Activated naive CD4-positive, alpha-beta T cell treated with anti-CD3 and anti-CD28 coated beads, Interleukin-2, amount 50 U/mL, for 72 hours (primary cell): ENCODE measurements at regions not wholly inside any gene's neighbourhood (a gene's known extent, or its start where the extent isn't known, plus 50 kb on each side); places are given as distances from the start of the nearest gene placed in this dataset.

Experiments used
- ATAC-seq, 2 donors: fragments of 150-1000 bp; cut with Tn5 transposase; 2 replicates each; pipeline ENCODE4 v1.10.0; 2021; ENCODE audit warnings: mild to moderate bottlenecking in 2 of 2, moderate library complexity in 2 of 2
- DNase-seq, 2 donors: peaks; one replicate each; pipeline ENCODE4 v3.0.0; 2021 to 2022; ENCODE audit warnings: low spot score in 2 of 2
- H3K27ac Mint-ChIP-seq, 2 donors: one replicate each; pipeline ENCODE4 v1.8.0; 2022; ENCODE audit warnings: mild to moderate bottlenecking in 2 of 2, mixed read lengths in 2 of 2
- H3K36me3 Mint-ChIP-seq, 2 donors: one replicate each; pipeline ENCODE4 v1.8.0; 2022; ENCODE audit warnings: mixed read lengths in 2 of 2
- H3K9me3 Mint-ChIP-seq, 2 donors: one replicate each; pipeline ENCODE4 v1.8.0; 2022; ENCODE audit warnings: mixed read lengths in 2 of 2

- H3K36me3 Mint-ChIP-seq, result no peaks in the 10 kb centered on the region
- ATAC-seq, result no peak
Observed at GRCh38 chr11:20259506-20259905, 99.2 kb upstream of the DBX1 start.

GRCh38 chr11:20258376-20258895, 98.2 kb upstream of the DBX1 start:
- no peak for DNase-seq

More at GRCh38 chr11:20259506-20259905, 99.2 kb upstream of the DBX1 start:
- H3K9me3 Mint-ChIP-seq, result no peaks in the 10 kb centered on the region
- no peak overlapping the region for H3K27ac Mint-ChIP-seq
- DNase-seq, result no peak

GRCh38 chr11:20256925-20257324, 96.7 kb upstream of the DBX1 start:
- Mint-ChIP-seq H3K9me3 (no peaks in the 10 kb centered on the region), H3K36me3 (no peaks in the 10 kb centered on the region), H3K27ac (no peak overlapping the region)
- DNase-seq, result no peak
- ATAC-seq, result no peak

More at GRCh38 chr11:20258376-20258895, 98.2 kb upstream of the DBX1 start:
- Mint-ChIP-seq H3K27ac (no peak overlapping the region), H3K36me3 (no peaks in the 10 kb centered on the region), H3K9me3 (no peaks in the 10 kb centered on the region)
- no peak for ATAC-seq

- H3K27ac Mint-ChIP-seq, result no peak overlapping the region
- DNase-seq, result no peak
- no peak for ATAC-seq
- H3K36me3 Mint-ChIP-seq, result no peaks in the 10 kb centered on the region
- H3K9me3 Mint-ChIP-seq, result no peaks in the 10 kb centered on the region
Observed at GRCh38 chr11:20253796-20254195, 93.5 kb upstream of the DBX1 start.

GRCh38 chr11:20251496-20251895, 91.2 kb upstream of the DBX1 start:
- Mint-ChIP-seq H3K36me3 (no peaks in the 10 kb centered on the region), H3K27ac (no peak overlapping the region), H3K9me3 (no peaks in the 10 kb centered on the region)
- no peak for DNase-seq
- no peak for ATAC-seq

GRCh38 chr11:20250644-20251247, 90.5 kb upstream of the DBX1 start:
- Mint-ChIP-seq H3K36me3 (no peaks in the 10 kb centered on the region), H3K9me3 (no peaks in the 10 kb centered on the region), H3K27ac (no peak overlapping the region)
- DNase-seq (no peak), ATAC-seq (no peak)

- Mint-ChIP-seq H3K36me3 (no peaks in the 10 kb centered on the region), H3K27ac (no peak overlapping the region), H3K9me3 (no peaks in the 10 kb centered on the region)
- DNase-seq (no peak), ATAC-seq (no peak)
Observed at GRCh38 chr11:20249796-20250195, 89.5 kb upstream of the DBX1 start.

GRCh38 chr11:20249378-20249777, 89.1 kb upstream of the DBX1 start:
- no peaks in the 10 kb centered on the region for H3K36me3 Mint-ChIP-seq
- no peak for ATAC-seq
- H3K27ac Mint-ChIP-seq, result no peak overlapping the region

GRCh38 chr11:20248871-20249270, 88.6 kb upstream of the DBX1 start:
- Mint-ChIP-seq H3K9me3 (no peaks in the 10 kb centered on the region), H3K27ac (no peak overlapping the region), H3K36me3 (no peaks in the 10 kb centered on the region)
- no peak for ATAC-seq
- no peak for DNase-seq

More at GRCh38 chr11:20249378-20249777, 89.1 kb upstream of the DBX1 start:
- no peak for DNase-seq
- no peaks in the 10 kb centered on the region for H3K9me3 Mint-ChIP-seq

- ATAC-seq (no peak), DNase-seq (no peak)
- Mint-ChIP-seq H3K36me3 (no peaks in the 10 kb centered on the region), H3K9me3 (no peaks in the 10 kb centered on the region), H3K27ac (no peak overlapping the region)
Observed at GRCh38 chr11:20248121-20248772, 88.0 kb upstream of the DBX1 start.

- H3K9me3 Mint-ChIP-seq, result no peaks in the 10 kb centered on the region
- DNase-seq, result no peak
- no peak for ATAC-seq
- H3K27ac Mint-ChIP-seq, result no peak overlapping the region
- no peaks in the 10 kb centered on the region for H3K36me3 Mint-ChIP-seq
Observed at GRCh38 chr11:20247591-20248007, 87.3 kb upstream of the DBX1 start.

GRCh38 chr11:20243974-20244373, 83.7 kb upstream of the DBX1 start:
- ATAC-seq (no peak), DNase-seq (no peak)
- H3K9me3 Mint-ChIP-seq, result no peaks in the 10 kb centered on the region
- no peaks in the 10 kb centered on the region for H3K36me3 Mint-ChIP-seq
- H3K27ac Mint-ChIP-seq, result no peak overlapping the region

GRCh38 chr11:20238712-20239111, 78.4 kb upstream of the DBX1 start:
- Mint-ChIP-seq H3K27ac (no peak overlapping the region), H3K36me3 (peaks cover 5% of the 10 kb centered on the region in 2 donors), H3K9me3 (peaks cover 6 to 10% of the 10 kb centered on the region in 2 donors)
- DNase-seq (no peak), ATAC-seq (no peak)

GRCh38 chr11:20235164-20235563, 74.9 kb upstream of the DBX1 start:
- ATAC-seq, result no peak
- no peak for DNase-seq
- Mint-ChIP-seq H3K27ac (no peak overlapping the region), H3K9me3 (peaks cover 6 to 19% of the 10 kb centered on the region in 2 donors), H3K36me3 (peaks cover 5% of the 10 kb centered on the region in 2 donors)

GRCh38 chr11:20227631-20228030, 67.4 kb upstream of the DBX1 start:
- no peak overlapping the region for H3K27ac Mint-ChIP-seq
- no peak for ATAC-seq
- peaks cover 11 to 12% of the 10 kb centered on the region in 2 donors for H3K9me3 Mint-ChIP-seq
- DNase-seq, result no peak
- peaks cover 0 to 5% of the 10 kb centered on the region in 2 donors for H3K36me3 Mint-ChIP-seq

- DNase-seq, result no peak
- peaks cover 0 to 5% of the 10 kb centered on the region in 2 donors for H3K36me3 Mint-ChIP-seq
- no peak overlapping the region for H3K27ac Mint-ChIP-seq
- H3K9me3 Mint-ChIP-seq, result peaks cover 11 to 12% of the 10 kb centered on the region in 2 donors
- no peak for ATAC-seq
Observed at GRCh38 chr11:20226933-20227332, 66.7 kb upstream of the DBX1 start.

- Mint-ChIP-seq H3K9me3 (no peaks in the 10 kb centered on the region), H3K27ac (no peak overlapping the region), H3K36me3 (no peaks in the 10 kb centered on the region)
- ATAC-seq, result no peak
- no peak for DNase-seq
Observed at GRCh38 chr11:20221566-20221965, 61.3 kb upstream of the DBX1 start.

- Mint-ChIP-seq H3K9me3 (no peaks in the 10 kb centered on the region), H3K27ac (no peak overlapping the region), H3K36me3 (no peaks in the 10 kb centered on the region)
- ATAC-seq (peak in 1 of 2 donors; percentile 55), DNase-seq (no peak)
Observed at GRCh38 chr11:20213790-20214189, 53.5 kb upstream of the DBX1 start.
